ENCODE measurements at regions not wholly inside any gene's neighbourhood (a gene's known extent, or its start where the extent isn't known, plus 50 kb on each side); places are given as distances from the start of the nearest gene placed in this dataset.

GRCh38 chr17:72219137-72219823, 98.5 kb downstream of the SOX9 start:
- TF ChIP-seq GATA2 (IDR thresholded peaks at IDR 0.05; ENCODE audit: low read depth, low read length) (0 out of 2 replicates have a peak, but pooled peaks have one; percentile 20), GATA3 (IDR thresholded peaks at IDR 0.05; ENCODE audit: low read depth, low read length) (no peak)
